SH-SY5Y (cell line): ENCODE measurements at regions not wholly inside any gene's neighbourhood (a gene's known extent, or its start where the extent isn't known, plus 50 kb on each side); places are given as distances from the start of the nearest gene placed in this dataset.

Source experiments
- GATA2 ChIP-seq: IDR thresholded peaks from 2 replicates; pipeline ENCODE4 v1.6.1; 2011; ENCODE audit warnings: mild to moderate bottlenecking, low read depth, low read length
- GATA3 ChIP-seq: IDR thresholded peaks from 2 replicates; pipeline ENCODE4 v1.6.1; 2011; ENCODE audit warnings: low read depth, mild to moderate bottlenecking, low read length, moderate library complexity

DNA sequence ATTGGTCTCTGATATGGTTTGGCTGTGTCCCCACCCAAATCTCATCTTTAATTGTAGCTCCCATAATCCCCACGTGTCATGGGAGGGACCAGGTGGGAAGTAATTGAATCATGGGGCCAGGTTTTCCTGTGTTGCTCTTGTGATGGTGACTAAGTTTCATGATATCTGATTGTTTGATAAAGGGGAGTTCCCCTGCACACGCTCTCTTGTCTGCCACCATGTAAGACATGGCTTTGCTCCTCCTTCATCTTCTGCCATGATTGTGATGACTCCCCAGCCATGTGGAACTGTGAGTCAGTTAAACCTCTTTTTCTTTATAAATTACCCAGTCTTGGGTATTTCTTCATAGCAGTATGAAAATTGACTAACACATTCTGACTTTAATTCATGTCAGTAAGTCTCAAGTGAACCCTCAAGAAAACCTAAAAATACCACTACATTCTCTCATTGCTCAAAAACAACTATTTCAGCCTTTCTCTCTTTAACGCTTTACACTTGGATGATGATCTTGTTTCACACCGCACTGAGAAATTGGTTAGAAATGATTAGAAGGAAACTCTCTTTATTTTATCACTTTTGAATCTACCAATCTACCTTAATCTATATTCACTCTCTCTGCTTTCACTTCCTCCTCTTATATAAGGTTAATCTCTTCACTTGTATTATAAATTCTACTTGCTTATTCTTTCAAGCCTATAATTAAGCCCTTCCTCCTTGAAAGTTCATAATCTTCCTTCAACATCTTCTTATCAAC is 110.1 kb downstream of the GALR1 start:
- TF ChIP-seq GATA3 (no peak), GATA2 (no peak)
